ENCODE measurements at regions not wholly inside any gene's neighbourhood (a gene's known extent, or its start where the extent isn't known, plus 50 kb on each side); places are given as distances from the start of the nearest gene placed in this dataset.

DNA sequence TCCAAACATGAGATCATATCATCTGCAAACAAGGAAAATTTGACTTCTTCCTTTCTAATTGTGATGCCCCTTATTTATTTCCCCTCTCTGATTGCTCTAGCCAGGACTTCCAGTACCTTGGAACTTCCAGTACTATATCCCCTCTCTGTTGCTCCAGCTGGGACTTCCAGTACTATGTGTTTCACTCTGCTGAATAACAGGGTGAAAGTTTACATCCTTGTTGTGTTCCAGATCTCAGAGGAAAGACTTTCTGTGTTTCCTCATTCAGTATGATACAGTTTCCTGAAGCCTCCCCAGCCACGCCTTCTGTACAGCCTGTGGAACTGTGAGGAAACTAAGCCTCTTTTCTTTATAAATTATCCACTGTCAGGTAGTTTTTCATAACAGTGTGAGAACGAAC, 381.3 kb upstream of the FAM47C start:
- Histone ChIP-seq H3K36me3 (no peaks in the 10 kb centered on the region), H3K4me3 (no peak overlapping the region), H3K4me1 (replicated peaks) (no peaks in the 10 kb centered on the region), H3K27me3 (replicated peaks; ENCODE audit: insufficient read depth) (no peaks in the 10 kb centered on the region), H3K27ac (no peak overlapping the region), H3K9me3 (no peaks in the 10 kb centered on the region)
- WGBS: 81% methylated on average over 2 of the region's 2 CpGs
- DNase-seq (ENCODE audit: low spot score): no peak
- intact Hi-C loops (cut with DNase I): no loop called here
- TF ChIP-seq POLR2AphosphoS5 (IDR thresholded peaks at IDR 0.05): no peak
- TF ChIP-seq, protein P1, sequence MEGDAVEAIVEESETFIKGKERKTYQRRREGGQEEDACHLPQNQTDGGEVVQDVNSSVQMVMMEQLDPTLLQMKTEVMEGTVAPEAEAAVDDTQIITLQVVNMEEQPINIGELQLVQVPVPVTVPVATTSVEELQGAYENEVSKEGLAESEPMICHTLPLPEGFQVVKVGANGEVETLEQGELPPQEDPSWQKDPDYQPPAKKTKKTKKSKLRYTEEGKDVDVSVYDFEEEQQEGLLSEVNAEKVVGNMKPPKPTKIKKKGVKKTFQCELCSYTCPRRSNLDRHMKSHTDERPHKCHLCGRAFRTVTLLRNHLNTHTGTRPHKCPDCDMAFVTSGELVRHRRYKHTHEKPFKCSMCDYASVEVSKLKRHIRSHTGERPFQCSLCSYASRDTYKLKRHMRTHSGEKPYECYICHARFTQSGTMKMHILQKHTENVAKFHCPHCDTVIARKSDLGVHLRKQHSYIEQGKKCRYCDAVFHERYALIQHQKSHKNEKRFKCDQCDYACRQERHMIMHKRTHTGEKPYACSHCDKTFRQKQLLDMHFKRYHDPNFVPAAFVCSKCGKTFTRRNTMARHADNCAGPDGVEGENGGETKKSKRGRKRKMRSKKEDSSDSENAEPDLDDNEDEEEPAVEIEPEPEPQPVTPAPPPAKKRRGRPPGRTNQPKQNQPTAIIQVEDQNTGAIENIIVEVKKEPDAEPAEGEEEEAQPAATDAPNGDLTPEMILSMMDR (IDR thresholded peaks at IDR 0.05): no peak
- TF ChIP-seq POLR2A (IDR thresholded peaks at IDR 0.05): no peak

DNA sequence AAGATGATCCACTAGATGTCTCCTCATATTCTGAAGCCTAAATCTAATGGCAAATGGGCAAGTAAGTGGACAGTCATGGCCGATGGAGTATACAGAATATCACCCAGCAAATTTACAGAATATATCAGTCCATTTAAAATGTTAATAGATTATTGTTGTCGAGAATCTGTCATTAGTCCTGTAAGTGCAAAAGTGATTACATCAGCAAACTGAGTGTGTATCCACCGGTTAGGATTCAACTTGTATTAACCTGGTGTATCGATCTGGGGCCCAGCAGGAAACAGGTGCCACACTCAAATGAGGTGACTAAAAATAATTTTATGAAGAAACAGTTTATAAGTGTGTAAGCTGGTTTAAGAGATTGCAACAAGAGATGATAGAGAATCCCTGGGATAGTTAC, 367.9 kb upstream of the FAM47C start:
- intact Hi-C loops (cut with DNase I): no loop called here
- DNase-seq (ENCODE audit: low spot score): no peak
- Histone ChIP-seq H3K27me3 (replicated peaks; ENCODE audit: insufficient read depth) (no peaks in the 10 kb centered on the region), H3K4me1 (replicated peaks) (no peaks in the 10 kb centered on the region), H3K4me3 (no peak overlapping the region), H3K36me3 (no peaks in the 10 kb centered on the region), H3K27ac (no peak overlapping the region), H3K9me3 (no peaks in the 10 kb centered on the region)
- TF ChIP-seq POLR2AphosphoS5 (IDR thresholded peaks at IDR 0.05) (no peak), POLR2A (IDR thresholded peaks at IDR 0.05) (no peak)
- TF ChIP-seq, protein P1 (IDR thresholded peaks at IDR 0.05): no peak
- WGBS: 50% methylated on average over 4 of the region's 4 CpGs

DNA sequence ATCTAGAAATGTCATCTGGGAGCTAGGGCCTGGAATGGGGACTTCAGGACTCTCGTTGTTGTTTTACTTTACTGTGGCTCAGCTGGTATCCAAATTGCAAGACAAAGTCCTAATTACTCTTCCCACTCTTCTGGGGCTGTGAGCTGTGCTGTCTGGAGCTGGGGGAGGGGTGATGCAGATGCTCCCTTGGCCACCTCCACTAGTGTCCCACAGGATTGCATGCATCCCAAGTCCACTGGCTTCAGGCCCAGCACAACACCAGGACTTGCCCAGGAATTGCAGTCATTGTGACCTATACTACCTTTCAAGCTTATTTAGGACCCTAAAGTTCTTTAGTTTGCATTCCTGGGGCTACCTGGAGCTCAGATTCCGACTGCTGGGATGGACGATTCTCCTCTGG, 366.1 kb upstream of the FAM47C start:
- Histone ChIP-seq H3K4me3 (no peak overlapping the region), H3K9me3 (no peaks in the 10 kb centered on the region), H3K36me3 (no peaks in the 10 kb centered on the region), H3K27me3 (replicated peaks; ENCODE audit: insufficient read depth) (no peaks in the 10 kb centered on the region), H3K27ac (no peak overlapping the region), H3K4me1 (replicated peaks) (no peaks in the 10 kb centered on the region)
- intact Hi-C loops (cut with DNase I): no loop called here
- 71% methylated on average over 3 of the region's 3 CpGs for WGBS
- no peak for TF ChIP-seq POLR2A (IDR thresholded peaks at IDR 0.05)
- no peak for DNase-seq (ENCODE audit: low spot score)

DNA sequence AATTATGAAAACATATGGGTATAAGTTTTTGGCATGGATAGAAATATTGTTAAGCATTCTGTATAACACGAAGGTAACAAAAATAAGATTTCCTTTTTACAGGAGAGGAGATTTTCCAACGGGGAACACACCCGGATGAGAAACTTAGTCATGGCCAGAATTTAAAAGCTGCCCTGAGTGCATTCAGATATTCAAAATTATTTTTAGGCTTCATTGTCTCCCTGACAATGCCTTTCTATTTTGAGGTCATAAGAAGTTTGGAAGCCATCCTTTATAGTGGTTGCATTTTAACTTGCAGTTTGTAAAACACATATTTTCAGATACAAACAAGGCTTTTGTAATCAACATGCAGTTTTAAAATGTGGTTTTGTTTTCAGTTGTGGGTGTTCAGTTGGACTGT, 357.5 kb upstream of the FAM47C start:
- H3K4me3 ChIP-seq: no peak overlapping the region
- WGBS: 84% methylated on average over 3 of the region's 3 CpGs
- intact Hi-C loops (cut with DNase I): no loop called here

DNA sequence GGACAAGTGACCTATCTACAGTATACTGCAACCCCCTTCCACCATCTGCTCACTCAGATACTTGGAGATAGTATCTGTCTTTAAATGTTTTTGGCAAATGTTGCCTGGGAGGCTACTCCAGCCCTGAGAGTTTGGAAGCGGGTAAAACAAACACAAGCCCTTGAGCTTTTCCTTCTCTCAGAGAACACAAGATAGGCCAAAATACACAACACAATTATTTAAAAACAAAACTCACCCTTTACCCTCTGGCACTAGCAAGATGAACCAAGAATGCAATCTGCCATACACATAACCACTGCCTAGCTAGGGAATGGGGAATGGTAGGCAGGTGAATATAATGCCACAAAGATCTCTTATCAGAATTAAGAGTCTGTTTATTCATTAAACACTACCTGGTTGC, 324.7 kb upstream of the FAM47C start:
- intact Hi-C loops (cut with DNase I): no loop called here
- H3K27me3 ChIP-seq (replicated peaks; ENCODE audit: insufficient read depth): no peaks in the 10 kb centered on the region
- H3K9me3 ChIP-seq: no peaks in the 10 kb centered on the region
- no peak overlapping the region for H3K4me3 ChIP-seq
- DNase-seq (ENCODE audit: low spot score): no peak
- no peaks in the 10 kb centered on the region for H3K4me1 ChIP-seq (replicated peaks)
- 0% methylated on average over 1 of the region's 1 CpG for whole genome bisulfite sequencing
- no peak for TF ChIP-seq POLR2AphosphoS5 (IDR thresholded peaks at IDR 0.05)
- TF ChIP-seq POLR2A (IDR thresholded peaks at IDR 0.05): no peak
- TF ChIP-seq, protein P1 (IDR thresholded peaks at IDR 0.05): no peak
- no peak overlapping the region for H3K27ac ChIP-seq
- H3K36me3 ChIP-seq: no peaks in the 10 kb centered on the region

More for the DNA sequence above, 357.5 kb upstream of the FAM47C start:
- no peak for TF ChIP-seq POLR2AphosphoS5 (IDR thresholded peaks at IDR 0.05)
- TF ChIP-seq, protein P1 (IDR thresholded peaks at IDR 0.05): no peak
- TF ChIP-seq POLR2A (IDR thresholded peaks at IDR 0.05): no peak
- DNase-seq (ENCODE audit: low spot score): no peak
- no peaks in the 10 kb centered on the region for H3K36me3 ChIP-seq
- no peaks in the 10 kb centered on the region for H3K4me1 ChIP-seq (replicated peaks)
- H3K9me3 ChIP-seq: no peaks in the 10 kb centered on the region
- H3K27me3 ChIP-seq (replicated peaks; ENCODE audit: insufficient read depth): no peaks in the 10 kb centered on the region
- H3K27ac ChIP-seq: no peak overlapping the region
